CD4-positive, alpha-beta memory T cell (primary cell): ENCODE measurements at regions not wholly inside any gene's neighbourhood (a gene's known extent, or its start where the extent isn't known, plus 50 kb on each side); places are given as distances from the start of the nearest gene placed in this dataset.

ENCODE experiments used
- CTCF ChIA-PET: fragments of 350-600 bp; sonication (Branson Sonifier 250); formaldehyde crosslinking; loops from one replicate; lab custom pipeline; 2021; ENCODE audit warnings: inconsistent platforms; ENCODE audit not compliant: partially characterized antibody; lab: Charles Lee
- POLR2A ChIA-PET: fragments of 350-600 bp; sonication (Branson Sonifier 250); formaldehyde crosslinking; loops from one replicate; lab custom pipeline; 2021; ENCODE audit not compliant: partially characterized antibody; lab: Charles Lee
- DNase-seq, 5 donors: peaks; one replicate each; pipeline versions ENCODE4 v3.0.0 to v3.0.0-alpha.2; 2020 to 2022; ENCODE audit warnings: mixed read lengths in 1 of 5
- H3K27ac ChIP-seq: one replicate; pipeline ENCODE4 v1.7.0; 2013; ENCODE audit warnings: low read depth, low read length
- H3K27me3 ChIP-seq: 2 replicates; pipeline ENCODE4 v1.7.0; 2013; ENCODE audit warnings: mild to moderate bottlenecking, low read length, moderate library complexity; ENCODE audit not compliant: insufficient read depth
- H3K36me3 ChIP-seq: 2 replicates; pipeline ENCODE4 v1.7.0; 2013; ENCODE audit warnings: mild to moderate bottlenecking, low read length, moderate library complexity; ENCODE audit not compliant: insufficient read depth
- H3K4me1 ChIP-seq: 2 replicates; pipeline ENCODE4 v1.7.0; 2013; ENCODE audit warnings: mild to moderate bottlenecking, low read length, moderate library complexity; ENCODE audit not compliant: insufficient read depth
- H3K4me3 ChIP-seq, 2 donors: one replicate each; pipeline ENCODE4 v1.7.0; 2013; ENCODE audit warnings: low read length in 2 of 2, mild to moderate bottlenecking in 1 of 2
- H3K9me3 ChIP-seq, 2 donors: one replicate each; pipeline ENCODE4 v1.7.0; 2013; ENCODE audit warnings: low read length in 2 of 2, control low read depth in 1 of 2; ENCODE audit not compliant: control insufficient read depth in 1 of 2
- H3K27ac Mint-ChIP-seq, 7 donors: one replicate each; pipeline ENCODE4 v1.8.0; 2020 to 2021; ENCODE audit warnings: mixed read lengths in 7 of 7, mild to moderate bottlenecking in 6 of 7, inconsistent platforms in 3 of 7, moderate library complexity in 3 of 7
- H3K27me3 Mint-ChIP-seq, 2 donors: one replicate each; pipeline ENCODE4 v1.8.0; 2020 to 2021; ENCODE audit warnings: mixed read lengths in 2 of 2
- H3K36me3 Mint-ChIP-seq, 2 donors: one replicate each; pipeline ENCODE4 v1.8.0; 2020 to 2021; ENCODE audit warnings: mixed read lengths in 2 of 2, inconsistent platforms in 1 of 2, mild to moderate bottlenecking in 1 of 2
- H3K4me1 Mint-ChIP-seq, 4 donors: one replicate each; pipeline ENCODE4 v1.8.0; 2020 to 2021; ENCODE audit warnings: mixed read lengths in 4 of 4, mild to moderate bottlenecking in 1 of 4
- H3K4me3 Mint-ChIP-seq, 8 donors: one replicate each; pipeline ENCODE4 v1.8.0; 2020 to 2021; ENCODE audit warnings: mixed read lengths in 8 of 8, mild to moderate bottlenecking in 7 of 8, moderate library complexity in 6 of 8, inconsistent platforms in 3 of 8
- H3K9me3 Mint-ChIP-seq, 8 donors: one replicate each; pipeline ENCODE4 v1.8.0; 2020 to 2021; ENCODE audit warnings: mixed read lengths in 8 of 8, mild to moderate bottlenecking in 5 of 8, inconsistent platforms in 3 of 8, moderate library complexity in 1 of 8
- intact Hi-C: fragments of 100-400 bp; cut with micrococcal nuclease; formaldehyde crosslinking; loops from one replicate; pipeline ENCODE4 v1.15.1; 2023

- CTCF ChIA-PET, result no interaction called here
- H3K27me3 ChIP-seq, result no peaks in the 10 kb centered on the region
- intact Hi-C loops, result no loop called here
- H3K9me3 ChIP-seq, result no peaks in the 10 kb centered on the region
- H3K4me1 Mint-ChIP-seq, result peaks cover 0 to 1% (median 0%) of the 10 kb centered on the region in 4 donors
- H3K27ac ChIP-seq, result no peak overlapping the region
- no peak for DNase-seq
- H3K4me3 ChIP-seq, result no peak overlapping the region
- peaks cover 0 to 5% (median 0%) of the 10 kb centered on the region in 8 donors for H3K9me3 Mint-ChIP-seq
- peaks cover 4 to 16% of the 10 kb centered on the region in 2 donors for H3K27me3 Mint-ChIP-seq
- no peak overlapping the region for H3K4me3 Mint-ChIP-seq
- no peaks in the 10 kb centered on the region for H3K36me3 Mint-ChIP-seq
- no peaks in the 10 kb centered on the region for H3K4me1 ChIP-seq
- H3K27ac Mint-ChIP-seq, result no peak overlapping the region
- POLR2A ChIA-PET, result no interaction called here
- no peaks in the 10 kb centered on the region for H3K36me3 ChIP-seq
Observed at GRCh38 chr19:29299416-29300380, 86.7 kb upstream of the UQCRFS1 start.

GRCh38 chr19:29302002-29302928 is 89.3 kb upstream of the UQCRFS1 start:
- CTCF ChIA-PET, result interaction anchor here (1.5 kb wide), 1 partner anchor 39 kb away, joined by 5 read pairs; no protein-coding TSS in a partner anchor
- H3K27me3 Mint-ChIP-seq, result peaks cover 4 to 13% of the 10 kb centered on the region in 2 donors
- DNase-seq, result no peak
- no peaks in the 10 kb centered on the region for H3K27me3 ChIP-seq
- H3K4me1 Mint-ChIP-seq, result peaks cover 0 to 1% (median 0%) of the 10 kb centered on the region in 4 donors
- intact Hi-C loops, result no loop called here
- no peak overlapping the region for H3K27ac ChIP-seq
- H3K9me3 Mint-ChIP-seq, result peaks cover 0 to 2% (median 0%) of the 10 kb centered on the region in 8 donors
- peak overlapping the region in 1 of 7 donors; percentile 70 for H3K27ac Mint-ChIP-seq
- no peak overlapping the region for H3K4me3 ChIP-seq
- H3K36me3 ChIP-seq, result no peaks in the 10 kb centered on the region
- H3K36me3 Mint-ChIP-seq, result no peaks in the 10 kb centered on the region
- no peaks in the 10 kb centered on the region for H3K9me3 ChIP-seq
- POLR2A ChIA-PET, result no interaction called here
- no peaks in the 10 kb centered on the region for H3K4me1 ChIP-seq
- H3K4me3 Mint-ChIP-seq, result no peak overlapping the region

DNA sequence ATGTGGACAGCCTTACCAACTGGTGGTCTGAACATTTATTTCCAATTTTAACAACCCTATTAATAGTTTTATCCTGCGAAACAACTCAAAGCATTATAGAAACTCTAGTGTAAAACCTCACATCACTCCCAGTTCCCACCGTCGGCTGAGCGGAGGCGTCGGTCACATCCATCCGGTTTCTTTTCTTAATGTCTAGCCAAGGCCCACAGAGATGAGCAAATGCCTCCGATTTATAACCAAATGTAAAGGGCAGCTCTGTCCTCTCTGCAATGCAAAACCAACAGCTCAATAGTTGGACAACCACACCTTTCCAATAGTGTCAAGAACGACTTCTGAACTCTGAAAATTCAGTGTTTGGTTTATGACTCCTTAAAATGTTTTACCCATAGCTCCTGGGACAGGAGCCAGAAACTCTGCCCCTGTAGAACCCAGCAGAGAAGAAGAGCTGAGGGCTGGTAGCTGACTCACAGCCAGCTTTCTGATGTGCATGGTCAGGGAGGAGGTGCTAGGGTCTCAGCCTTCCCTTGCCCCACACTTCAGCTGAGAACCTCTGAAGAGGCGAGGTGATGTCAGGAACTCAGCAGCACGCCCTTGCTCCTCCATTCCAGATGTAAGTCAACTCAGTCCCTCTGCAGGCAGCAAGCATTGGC is 90.2 kb upstream of the UQCRFS1 start:
- no peak overlapping the region for H3K27ac ChIP-seq

GRCh38 chr19:29303719-29304090 is 90.8 kb upstream of the UQCRFS1 start:
- no peak overlapping the region for H3K27ac Mint-ChIP-seq
- intact Hi-C loops, result no loop called here
- H3K27ac ChIP-seq, result no peak overlapping the region

More for the DNA sequence above, 90.2 kb upstream of the UQCRFS1 start:
- no peaks in the 10 kb centered on the region for H3K27me3 ChIP-seq
- Mint-ChIP-seq H3K27me3 (peaks cover 4 to 7% of the 10 kb centered on the region in 2 donors), H3K36me3 (no peaks in the 10 kb centered on the region), H3K27ac (no peak overlapping the region), H3K9me3 (peaks cover 0 to 2% (median 0%) of the 10 kb centered on the region in 8 donors), H3K4me3 (no peak overlapping the region), H3K4me1 (peaks cover 0 to 1% (median 0%) of the 10 kb centered on the region in 4 donors)
- no peak for DNase-seq
- ChIA-PET CTCF (interaction anchor here (1.5 kb wide), 1 partner anchor 40 kb away, joined by 5 read pairs; no protein-coding TSS in a partner anchor), POLR2A (no interaction called here)
- no peaks in the 10 kb centered on the region for H3K36me3 ChIP-seq
- H3K9me3 ChIP-seq, result no peaks in the 10 kb centered on the region
- intact Hi-C loops, result no loop called here
- H3K4me3 ChIP-seq, result no peak overlapping the region
- no peaks in the 10 kb centered on the region for H3K4me1 ChIP-seq

DNA sequence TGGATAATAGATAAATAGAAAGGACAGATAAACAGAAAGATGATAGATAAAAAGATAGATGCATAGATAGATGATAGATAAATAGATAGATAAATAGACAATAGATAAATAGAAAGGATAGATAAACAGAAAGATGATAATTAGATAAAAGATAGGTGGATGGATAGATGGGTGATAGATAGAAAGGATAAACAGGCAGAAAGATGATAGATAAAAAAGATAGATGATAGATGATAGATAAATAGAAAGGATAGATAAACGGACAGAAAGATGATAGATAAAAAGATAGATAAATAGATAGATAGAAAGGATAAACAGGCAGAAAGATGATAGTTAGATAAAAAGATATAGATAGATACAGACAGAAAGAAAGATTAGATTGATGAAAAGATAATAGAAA is 92.3 kb upstream of the UQCRFS1 start:
- POLR2A ChIA-PET, result no interaction called here
- Histone ChIP-seq H3K36me3 (no peaks in the 10 kb centered on the region), H3K9me3 (no peaks in the 10 kb centered on the region), H3K4me3 (no peak overlapping the region), H3K27me3 (no peaks in the 10 kb centered on the region), H3K4me1 (no peaks in the 10 kb centered on the region), H3K27ac (no peak overlapping the region)
- Mint-ChIP-seq H3K4me1 (peaks cover 0 to 1% (median 0%) of the 10 kb centered on the region in 4 donors), H3K36me3 (no peaks in the 10 kb centered on the region), H3K27me3 (peaks cover 8% of the 10 kb centered on the region in 2 donors), H3K27ac (no peak overlapping the region), H3K9me3 (no peaks in the 10 kb centered on the region), H3K4me3 (no peak overlapping the region)
- no peak for DNase-seq
- CTCF ChIA-PET, result no interaction called here
- intact Hi-C loops, result no loop called here

More at GRCh38 chr19:29303719-29304090, 90.8 kb upstream of the UQCRFS1 start:
- Mint-ChIP-seq H3K9me3 (peaks cover 0 to 2% (median 0%) of the 10 kb centered on the region in 8 donors), H3K27me3 (peaks cover 4 to 6% of the 10 kb centered on the region in 2 donors), H3K4me3 (no peak overlapping the region), H3K36me3 (no peaks in the 10 kb centered on the region), H3K4me1 (peaks cover 0 to 1% (median 0%) of the 10 kb centered on the region in 4 donors)
- Histone ChIP-seq H3K36me3 (no peaks in the 10 kb centered on the region), H3K4me3 (no peak overlapping the region), H3K9me3 (no peaks in the 10 kb centered on the region), H3K4me1 (no peaks in the 10 kb centered on the region), H3K27me3 (no peaks in the 10 kb centered on the region)
- no peak for DNase-seq
- POLR2A ChIA-PET, result no interaction called here
- CTCF ChIA-PET, result no interaction called here

- peaks cover 13 to 16% of the 10 kb centered on the region in 2 donors for H3K27me3 Mint-ChIP-seq
- H3K27ac ChIP-seq, result no peak overlapping the region
Observed at GRCh38 chr19:29308977-29309590, 96.1 kb upstream of the UQCRFS1 start.

More at GRCh38 chr19:29308977-29309590, 96.1 kb upstream of the UQCRFS1 start:
- no peaks in the 10 kb centered on the region for H3K36me3 Mint-ChIP-seq
- Histone ChIP-seq H3K4me1 (no peaks in the 10 kb centered on the region), H3K9me3 (no peaks in the 10 kb centered on the region), H3K36me3 (no peaks in the 10 kb centered on the region), H3K27me3 (no peaks in the 10 kb centered on the region), H3K4me3 (no peak overlapping the region)
- no peak for DNase-seq
- H3K27ac Mint-ChIP-seq, result no peak overlapping the region
- ChIA-PET POLR2A (no interaction called here), CTCF (no interaction called here)
- intact Hi-C loops, result no loop called here
- H3K4me3 Mint-ChIP-seq, result no peak overlapping the region
- no peaks in the 10 kb centered on the region for H3K4me1 Mint-ChIP-seq
- no peaks in the 10 kb centered on the region for H3K9me3 Mint-ChIP-seq
